B cell (primary cell): ENCODE measurements at regions not wholly inside any gene's neighbourhood (a gene's known extent, or its start where the extent isn't known, plus 50 kb on each side); places are given as distances from the start of the nearest gene placed in this dataset.

ENCODE experiments used
- CTCF ChIP-seq: fragments of 200-600 bp; IDR thresholded peaks from one replicate; pipeline ENCODE4 v1.8.0; 2022; ENCODE audit warnings: antibody characterized with exemption, mild to moderate bottlenecking
- EZH2 ChIP-seq: IDR thresholded peaks from 2 replicates; pipeline ENCODE4 v1.6.1; 2012; ENCODE audit warnings: borderline replicate concordance, low read depth, mild to moderate bottlenecking, moderate library complexity, low read length; ENCODE audit not compliant: insufficient read depth, poor library complexity, severe bottlenecking

- no peak for TF ChIP-seq CTCF
- TF ChIP-seq EZH2, result no peak
Observed at GRCh38 chr4:28600958-28601357, 1740.3 kb downstream of the STIM2 start.
